ENCODE measurements at regions not wholly inside any gene's neighbourhood (a gene's known extent, or its start where the extent isn't known, plus 50 kb on each side); places are given as distances from the start of the nearest gene placed in this dataset.
"Not testable (repeated sequence)": the region's sequence is repeated elsewhere in the genome, so short reads cannot be mapped to it uniquely, and the experiment has no call there.

- Histone ChIP-seq H3K9me3 (ENCODE audit: low read depth) (peaks cover 3% of the 10 kb centered on the region), H2AFZ (replicated peaks) (no peak overlapping the region), H3K27ac (no peak overlapping the region), H3F3A (ENCODE audit: low read depth) (no peaks in the 10 kb centered on the region), H3K36me3 (no peaks in the 10 kb centered on the region), H3K79me2 (ENCODE audit: low read depth) (no peaks in the 10 kb centered on the region), H3K4me3 (no peak overlapping the region), H3K9ac (no peak overlapping the region), H3K4me2 (no peak overlapping the region), H4K20me1 (ENCODE audit: low read depth) (no peaks in the 10 kb centered on the region), H3K4me1 (no peaks in the 10 kb centered on the region), H3K27me3 (no peaks in the 10 kb centered on the region)
- Mint-ChIP-seq H3K27ac (peak overlapping the region; percentile 65), H3K4me3 (no peak overlapping the region), H3K27me3 (ENCODE audit: insufficient read depth, low read depth) (peaks cover 3% of the 10 kb centered on the region), H3K36me3 (peaks cover 6% of the 10 kb centered on the region), H3K9me3 (peaks cover 37% of the 10 kb centered on the region), H3K4me1 (peaks cover 2% of the 10 kb centered on the region)
- TF ChIP-seq EZH2 (IDR thresholded peaks at IDR 0.05) (no peak), CTCF (IDR thresholded peaks at IDR 0.05) (no peak), EZH2phosphoT487 (IDR thresholded peaks at IDR 0.05) (no peak)
- no peak for DNase-seq (ENCODE audit: low spot score)
These were observed 164.9 kb downstream of the THBS2 start for GRCh38 chr6:169088762-169089161.

GRCh38 chr6:169087443-169088041 lies 166.1 kb downstream of the THBS2 start:
- Mint-ChIP-seq H3K4me3 (no peak overlapping the region), H3K9me3 (peaks cover 34% of the 10 kb centered on the region), H3K36me3 (peaks cover 6% of the 10 kb centered on the region), H3K27ac (no peak overlapping the region), H3K4me1 (peaks cover 3% of the 10 kb centered on the region), H3K27me3 (ENCODE audit: insufficient read depth, low read depth) (peaks cover 3% of the 10 kb centered on the region)
- H3F3A ChIP-seq (ENCODE audit: low read depth) = no peaks in the 10 kb centered on the region
- H2AFZ ChIP-seq (replicated peaks) = peak overlapping the region; percentile 76
- TF ChIP-seq EZH2 (IDR thresholded peaks at IDR 0.05) (no peak), EZH2phosphoT487 (IDR thresholded peaks at IDR 0.05) (no peak)
- no peak overlapping the region for H3K4me3 ChIP-seq
- no peaks in the 10 kb centered on the region for H4K20me1 ChIP-seq (ENCODE audit: low read depth)
- H3K9me3 ChIP-seq (ENCODE audit: low read depth) = peaks cover 3% of the 10 kb centered on the region
- no peak overlapping the region for H3K4me2 ChIP-seq
- H3K27me3 ChIP-seq = no peaks in the 10 kb centered on the region
- H3K9ac ChIP-seq = no peak overlapping the region
- DNase-seq (ENCODE audit: low spot score) = no peak
- peak overlapping the region; percentile 3 for H3K27ac ChIP-seq
- no peaks in the 10 kb centered on the region for H3K36me3 ChIP-seq
- no peaks in the 10 kb centered on the region for H3K79me2 ChIP-seq (ENCODE audit: low read depth)
- no peaks in the 10 kb centered on the region for H3K4me1 ChIP-seq

GRCh38 chr6:169086616-169087015 lies 167.0 kb downstream of the THBS2 start:
- H3K36me3 ChIP-seq; H4K20me1 ChIP-seq (ENCODE audit: low read depth); H3K79me2 ChIP-seq (ENCODE audit: low read depth); H3K27ac Mint-ChIP-seq; H3K4me2 ChIP-seq; H3K36me3 Mint-ChIP-seq; H3K4me3 ChIP-seq; H3K9me3 ChIP-seq (ENCODE audit: low read depth); H3K27me3 Mint-ChIP-seq (ENCODE audit: insufficient read depth, low read depth); H3K9ac ChIP-seq; H2AFZ ChIP-seq (replicated peaks); H3K4me3 Mint-ChIP-seq; H3K4me1 ChIP-seq; H3K27me3 ChIP-seq; H3K4me1 Mint-ChIP-seq; H3F3A ChIP-seq (ENCODE audit: low read depth); H3K27ac ChIP-seq; DNase-seq (ENCODE audit: low spot score): not testable (repeated sequence)
- peaks cover 25% of the 10 kb centered on the region for H3K9me3 Mint-ChIP-seq

GRCh38 chr6:169086020-169086419 lies 167.6 kb downstream of the THBS2 start:
- Mint-ChIP-seq H3K36me3 (peaks cover 8% of the 10 kb centered on the region), H3K4me3 (no peak overlapping the region), H3K27me3 (ENCODE audit: insufficient read depth, low read depth) (peaks cover 12% of the 10 kb centered on the region), H3K4me1 (peaks cover 7% of the 10 kb centered on the region), H3K9me3 (peaks cover 24% of the 10 kb centered on the region), H3K27ac (no peak overlapping the region)
- Histone ChIP-seq H3K27ac (no peak overlapping the region), H3K9ac (no peak overlapping the region), H3K36me3 (no peaks in the 10 kb centered on the region), H2AFZ (replicated peaks) (no peak overlapping the region), H4K20me1 (ENCODE audit: low read depth) (no peaks in the 10 kb centered on the region), H3K4me2 (no peak overlapping the region), H3K27me3 (no peaks in the 10 kb centered on the region), H3K79me2 (ENCODE audit: low read depth) (no peaks in the 10 kb centered on the region), H3K9me3 (ENCODE audit: low read depth) (no peaks in the 10 kb centered on the region), H3F3A (ENCODE audit: low read depth) (no peaks in the 10 kb centered on the region), H3K4me3 (no peak overlapping the region), H3K4me1 (no peaks in the 10 kb centered on the region)
- no peak for DNase-seq (ENCODE audit: low spot score)
- no peak for TF ChIP-seq EZH2 (IDR thresholded peaks at IDR 0.05)
- TF ChIP-seq CTCF (IDR thresholded peaks at IDR 0.05) = no peak
- no peak for TF ChIP-seq EZH2phosphoT487 (IDR thresholded peaks at IDR 0.05)
